NCI-H1436 treated with DMSO at 0.1 percent for 48 hours (cell line): ENCODE measurements at regions not wholly inside any gene's neighbourhood (a gene's known extent, or its start where the extent isn't known, plus 50 kb on each side); places are given as distances from the start of the nearest gene placed in this dataset.
"Not testable (repeated sequence)": the region's sequence is repeated elsewhere in the genome, so short reads cannot be mapped to it uniquely, and the experiment has no call there.

Experiments used
- DNase-seq: peaks from one replicate; lab custom pipeline; 2025; lab: John Stamatoyannopoulos, UW

- DNase-seq = no peak
Measured at GRCh38 chrX:63466690-63467089, 115.6 kb upstream of the SPIN4 start.

GRCh38 chrX:63458981-63459380 lies 107.8 kb upstream of the SPIN4 start:
- DNase-seq = no peak

- no peak for DNase-seq
Measured at GRCh38 chrX:63453571-63453970, 102.4 kb upstream of the SPIN4 start.

GRCh38 chrX:63441717-63442116 lies 90.6 kb upstream of the SPIN4 start:
- DNase-seq = no peak

GRCh38 chrX:63439580-63439979 lies 88.4 kb upstream of the SPIN4 start:
- no peak for DNase-seq

- DNase-seq = no peak
Measured at GRCh38 chrX:63436865-63437264, 85.7 kb upstream of the SPIN4 start.

GRCh38 chrX:63434665-63435064 lies 83.5 kb upstream of the SPIN4 start:
- no peak for DNase-seq

GRCh38 chrX:63434206-63434605 lies 83.1 kb upstream of the SPIN4 start:
- no peak for DNase-seq

GRCh38 chrX:63430026-63430425 lies 78.9 kb upstream of the SPIN4 start:
- DNase-seq = no peak

- DNase-seq = no peak
Measured at GRCh38 chrX:63428348-63428747, 77.2 kb upstream of the SPIN4 start.

GRCh38 chrX:63426519-63426918 lies 75.4 kb upstream of the SPIN4 start:
- DNase-seq = no peak

- DNase-seq = no peak
Measured at GRCh38 chrX:63424063-63424462, 72.9 kb upstream of the SPIN4 start.

- DNase-seq = no peak
Measured at GRCh38 chrX:63421411-63421810, 70.3 kb upstream of the SPIN4 start.

GRCh38 chrX:63418211-63418610 lies 67.1 kb upstream of the SPIN4 start:
- no peak for DNase-seq

GRCh38 chrX:63417649-63418048 lies 66.5 kb upstream of the SPIN4 start:
- DNase-seq = no peak

- DNase-seq = not testable (repeated sequence)
Measured at GRCh38 chrX:63409934-63410333, 58.8 kb upstream of the SPIN4 start.

GRCh38 chrX:63408050-63408449 lies 56.9 kb upstream of the SPIN4 start:
- DNase-seq = no peak

- DNase-seq = no peak
Measured at GRCh38 chrX:63404332-63404731, 53.2 kb upstream of the SPIN4 start.

GRCh38 chrX:63402106-63402505 lies 51.0 kb upstream of the SPIN4 start:
- no peak for DNase-seq
